ENCODE measurements at regions not wholly inside any gene's neighbourhood (a gene's known extent, or its start where the extent isn't known, plus 50 kb on each side); places are given as distances from the start of the nearest gene placed in this dataset.

DNA sequence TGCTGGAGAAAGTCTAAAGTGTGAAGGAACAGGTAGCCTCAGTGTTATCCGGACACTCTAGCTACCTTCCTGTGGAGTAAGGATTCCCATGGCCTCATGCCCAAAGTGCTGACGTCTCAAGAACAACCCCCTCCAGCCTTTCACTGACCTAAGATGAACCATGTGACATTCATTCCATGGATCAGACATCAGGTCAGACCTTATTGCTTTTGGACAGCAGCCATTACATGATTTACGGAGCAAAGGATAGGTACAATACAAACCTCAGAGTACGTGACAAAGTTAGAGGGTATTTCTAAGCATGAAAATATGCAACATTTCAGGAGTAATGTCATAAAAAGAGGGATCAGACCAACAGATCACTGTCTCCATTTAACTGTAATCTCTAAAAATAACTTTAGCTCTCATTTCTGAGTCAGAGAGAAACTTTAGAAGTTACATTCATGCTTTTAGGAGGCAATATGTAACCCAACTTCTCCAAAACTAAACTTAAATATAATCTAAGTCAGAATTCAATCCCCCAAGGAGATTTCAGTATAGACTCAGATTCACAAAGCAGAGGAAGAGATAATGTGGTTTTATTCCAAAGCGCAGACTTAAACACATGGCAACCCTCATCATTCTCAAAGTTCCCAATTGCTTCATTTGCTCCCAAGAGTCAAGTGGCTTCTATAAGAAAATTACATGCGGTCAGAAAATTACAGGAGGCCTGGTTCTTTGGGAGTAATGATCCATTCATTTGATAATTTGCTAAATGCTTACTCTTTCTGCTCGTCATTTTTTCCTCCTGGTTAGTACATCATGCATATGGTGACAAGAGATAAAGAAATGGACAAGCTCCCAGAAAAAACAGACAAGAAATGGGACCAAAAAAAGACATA lies 280.4 kb downstream of the SETD4 start:
- TF ChIP-seq, protein P1, sequence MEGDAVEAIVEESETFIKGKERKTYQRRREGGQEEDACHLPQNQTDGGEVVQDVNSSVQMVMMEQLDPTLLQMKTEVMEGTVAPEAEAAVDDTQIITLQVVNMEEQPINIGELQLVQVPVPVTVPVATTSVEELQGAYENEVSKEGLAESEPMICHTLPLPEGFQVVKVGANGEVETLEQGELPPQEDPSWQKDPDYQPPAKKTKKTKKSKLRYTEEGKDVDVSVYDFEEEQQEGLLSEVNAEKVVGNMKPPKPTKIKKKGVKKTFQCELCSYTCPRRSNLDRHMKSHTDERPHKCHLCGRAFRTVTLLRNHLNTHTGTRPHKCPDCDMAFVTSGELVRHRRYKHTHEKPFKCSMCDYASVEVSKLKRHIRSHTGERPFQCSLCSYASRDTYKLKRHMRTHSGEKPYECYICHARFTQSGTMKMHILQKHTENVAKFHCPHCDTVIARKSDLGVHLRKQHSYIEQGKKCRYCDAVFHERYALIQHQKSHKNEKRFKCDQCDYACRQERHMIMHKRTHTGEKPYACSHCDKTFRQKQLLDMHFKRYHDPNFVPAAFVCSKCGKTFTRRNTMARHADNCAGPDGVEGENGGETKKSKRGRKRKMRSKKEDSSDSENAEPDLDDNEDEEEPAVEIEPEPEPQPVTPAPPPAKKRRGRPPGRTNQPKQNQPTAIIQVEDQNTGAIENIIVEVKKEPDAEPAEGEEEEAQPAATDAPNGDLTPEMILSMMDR (conservative IDR thresholded peaks at IDR 0.05) = no peak
- no peak overlapping the region for H3K27ac ChIP-seq

DNA sequence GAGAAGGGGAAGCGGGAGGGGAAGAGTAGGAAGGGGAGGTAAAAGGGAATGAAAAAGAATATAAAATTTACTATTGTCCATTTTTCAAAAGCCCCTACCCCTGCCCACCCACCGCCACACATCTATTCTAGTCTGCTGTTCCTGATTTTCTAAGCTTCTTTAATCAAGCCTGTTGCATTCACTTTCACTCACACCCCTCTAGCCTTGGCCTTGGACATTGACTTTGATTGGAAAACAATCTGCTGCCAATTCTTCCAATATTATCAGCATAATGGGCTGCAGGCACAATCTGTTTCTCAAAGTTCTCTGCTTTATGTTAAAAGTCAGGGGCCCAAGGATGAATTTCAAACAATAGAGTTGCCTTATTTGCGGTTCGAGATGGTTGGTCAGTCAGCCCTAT lies 281.2 kb downstream of the SETD4 start:
- TF ChIP-seq, protein P1 (conservative IDR thresholded peaks at IDR 0.05) = no peak
- no peak overlapping the region for H3K27ac ChIP-seq

DNA sequence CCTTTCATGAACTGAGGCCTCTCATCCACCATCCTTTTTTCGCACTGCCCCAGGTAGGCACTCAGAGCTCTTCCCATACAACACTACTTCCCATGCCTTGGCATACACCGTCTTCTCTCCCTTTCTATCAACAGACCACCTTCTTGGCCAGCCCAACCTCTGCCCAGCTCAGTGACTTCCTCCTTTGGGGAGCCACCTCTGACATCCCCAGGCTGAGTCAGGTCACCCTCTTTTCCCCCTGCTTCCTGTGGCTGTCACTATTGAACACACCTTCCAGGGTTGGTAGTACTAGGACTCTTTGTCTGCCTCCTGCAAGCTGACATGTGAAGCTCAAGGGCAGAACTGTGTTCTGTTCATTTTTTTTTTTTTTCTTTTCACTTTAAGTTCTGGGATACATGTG lies 283.2 kb downstream of the SETD4 start:
- no peak overlapping the region for H3K27ac ChIP-seq
- TF ChIP-seq, protein P1 (conservative IDR thresholded peaks at IDR 0.05) = no peak

DNA sequence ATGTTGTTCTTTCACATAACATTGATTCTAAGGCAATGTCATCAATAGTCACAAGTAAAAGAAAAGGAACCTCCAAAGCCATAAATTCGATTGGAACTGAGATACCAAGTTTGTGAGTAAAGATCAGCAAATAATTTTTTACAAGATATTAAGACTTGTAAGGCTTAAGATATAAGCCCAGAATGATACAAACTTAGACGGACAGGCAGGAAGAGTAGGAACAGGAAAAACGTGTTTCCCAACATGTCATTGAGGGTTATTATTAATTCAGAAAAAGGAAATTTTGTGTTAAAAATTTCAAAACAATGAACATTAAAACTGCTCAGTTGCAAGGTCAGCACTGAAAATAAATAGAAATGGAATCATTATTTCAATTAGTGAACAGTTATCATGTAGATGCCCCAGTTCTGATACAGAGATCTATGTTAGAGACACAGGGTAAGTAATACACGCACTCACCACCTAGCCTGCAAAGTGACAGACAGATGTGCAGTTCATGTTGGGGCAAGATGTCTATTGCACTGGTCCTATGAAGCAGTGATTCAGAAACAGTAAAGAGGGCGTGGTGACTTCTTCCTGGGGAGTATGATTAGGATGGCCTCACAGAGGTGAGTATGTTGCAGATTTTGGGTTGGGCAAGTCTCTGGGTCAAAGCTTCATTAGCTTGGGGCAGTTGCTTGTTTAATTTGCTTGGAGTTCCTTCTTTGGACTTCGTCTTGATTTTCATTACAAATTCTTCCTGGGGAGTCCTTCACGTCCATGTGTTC lies 284.4 kb downstream of the SETD4 start:
- TF ChIP-seq, protein P1 (conservative IDR thresholded peaks at IDR 0.05) = no peak
- H3K27ac ChIP-seq = peak overlapping the region; percentile 21

DNA sequence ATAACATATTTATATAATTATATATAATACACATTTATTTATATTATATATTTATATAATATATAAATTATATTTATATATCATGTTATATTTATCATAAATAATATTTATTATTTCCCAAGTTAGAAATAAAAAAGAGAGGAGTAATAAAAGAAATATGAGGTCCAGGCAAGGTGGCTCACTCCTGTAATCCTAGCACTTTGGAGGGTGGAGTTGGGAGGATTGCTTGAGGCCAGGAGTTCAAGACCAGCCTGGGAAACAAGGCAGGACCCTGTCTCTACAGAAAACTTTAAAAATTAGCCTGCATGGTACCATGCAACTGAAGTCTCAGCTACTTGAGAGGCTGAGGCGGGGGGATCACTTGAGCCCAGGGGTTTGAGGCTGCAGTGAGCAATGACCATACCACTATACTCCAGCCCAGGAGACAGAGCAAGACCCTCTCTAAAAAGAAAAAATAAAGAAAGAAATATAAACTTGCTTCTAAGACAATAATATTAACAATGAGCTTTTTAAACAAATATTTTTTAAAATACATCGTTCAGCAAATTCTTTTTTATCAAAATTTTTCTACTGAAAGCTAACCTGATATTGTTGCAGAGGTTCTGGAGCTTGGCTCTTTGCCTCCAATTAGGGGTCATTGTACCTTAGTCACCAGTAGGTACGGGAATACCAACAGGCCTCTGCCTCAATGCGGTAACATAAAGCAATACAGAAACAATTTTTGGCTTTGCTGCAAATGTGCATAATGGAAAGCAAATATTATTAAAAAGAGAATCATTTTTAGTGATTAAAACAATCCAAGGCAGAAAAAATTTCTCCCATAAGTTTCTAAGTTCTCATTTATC lies 290.0 kb downstream of the SETD4 start:
- TF ChIP-seq, protein P1 (conservative IDR thresholded peaks at IDR 0.05) = no peak
- H3K27ac ChIP-seq = no peak overlapping the region

DNA sequence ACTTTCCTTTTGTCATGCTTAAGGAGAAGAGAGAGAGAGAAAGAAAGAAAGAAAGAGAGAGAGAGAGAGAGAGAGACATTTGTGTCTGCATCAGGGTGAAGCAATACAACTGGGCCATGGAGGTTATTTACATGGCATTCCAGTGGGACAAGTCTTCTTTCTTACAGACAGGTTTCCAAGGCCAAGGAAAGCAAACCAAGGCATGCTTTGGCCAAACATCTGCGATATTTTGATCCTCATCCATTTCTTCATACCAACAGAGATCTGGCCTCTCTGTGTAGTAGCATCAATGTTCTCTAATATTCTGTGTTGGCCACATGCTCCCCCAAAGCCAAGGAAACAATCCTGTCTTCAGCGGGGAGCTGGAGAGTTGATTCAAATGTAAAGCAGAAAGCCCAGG lies 292.1 kb downstream of the SETD4 start:
- TF ChIP-seq, protein P1 (conservative IDR thresholded peaks at IDR 0.05) = no peak
- H3K27ac ChIP-seq = no peak overlapping the region

DNA sequence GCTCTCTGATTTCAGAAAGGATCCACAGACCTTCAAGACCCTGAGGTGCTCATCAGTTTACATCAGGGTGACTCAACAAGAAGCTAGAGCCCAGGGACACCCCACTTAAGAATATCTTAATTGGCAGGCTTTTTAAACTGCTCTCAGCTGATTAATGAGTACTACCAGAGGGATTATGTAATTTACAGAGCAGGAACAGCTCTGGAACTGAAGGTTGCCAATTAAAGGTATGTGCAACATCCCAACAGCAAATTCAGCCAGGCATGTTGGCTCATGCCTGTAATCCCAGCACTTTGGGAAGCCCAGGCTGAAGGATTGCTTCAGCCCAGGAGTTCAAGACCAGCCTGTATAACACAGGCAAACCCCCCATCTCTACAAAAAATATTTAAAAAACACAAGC lies 295.7 kb downstream of the SETD4 start:
- H3K27ac ChIP-seq = no peak overlapping the region
- TF ChIP-seq, protein P1 (conservative IDR thresholded peaks at IDR 0.05) = no peak

Measured in VCaP (cell line).